Mucosa of descending colon (tissue), 3 donors: ENCODE measurements at regions not wholly inside any gene's neighbourhood (a gene's known extent, or its start where the extent isn't known, plus 50 kb on each side); places are given as distances from the start of the nearest gene placed in this dataset.

Experiments
- ATAC-seq: fragments of 200-7000 bp; cut with Tn5 transposase; one replicate; pipeline ENCODE4 v1.9.1; 2020; ENCODE audit warnings: mild to moderate bottlenecking, moderate library complexity
- DNase-seq, 3 donors: peaks; one replicate each; pipeline ENCODE4 v3.0.0-alpha.2; 2020
- H3K36me3 ChIP-seq: fragments of 200-600 bp; one replicate; pipeline ENCODE4 v1.8.0; 2021; ENCODE audit warnings: low read depth, mild to moderate bottlenecking
- H3K4me1 ChIP-seq: fragments of 200-600 bp; one replicate; pipeline ENCODE4 v1.8.0; 2021; ENCODE audit warnings: low read depth, mild to moderate bottlenecking
- H3K4me3 ChIP-seq: fragments of 200-600 bp; one replicate; pipeline ENCODE4 v1.8.0; 2021; ENCODE audit warnings: mild to moderate bottlenecking
- H3K9me3 ChIP-seq: fragments of 200-600 bp; one replicate; pipeline ENCODE4 v1.8.0; 2021; ENCODE audit warnings: mild to moderate bottlenecking
- CTCF ChIP-seq: fragments of 200-600 bp; IDR thresholded peaks from one replicate; pipeline ENCODE4 v1.8.0; 2022; ENCODE audit warnings: antibody characterized with exemption, mild to moderate bottlenecking
- intact Hi-C, 2 donors: fragments of 100-400 bp; cut with DNase I in 1 of 2; cut with micrococcal nuclease in 1 of 2; formaldehyde crosslinking; loops; one replicate each; pipeline versions ENCODE4 v1.11.0 to v1.11.1; 2022; cut with DNase I, micrococcal nuclease
- donor health status: DM: no; HTN: no; CAD: no; lungs with moderate emphysema.
- donor health status: DM: no; HTN: no; CAD: no.
- donor health status: DM: no; HTN: yes; CAD: no.

- DNase-seq (no peak), ATAC-seq (no peak)
- H3K36me3 ChIP-seq = no peaks in the 10 kb centered on the region
- no peaks in the 10 kb centered on the region for H3K4me1 ChIP-seq
- H3K9me3 ChIP-seq = peaks cover 12% of the 10 kb centered on the region
- intact Hi-C loops = no loop called here
- H3K4me3 ChIP-seq = no peak overlapping the region
- no peak for TF ChIP-seq CTCF
Observed at GRCh38 chr10:4138146-4138721, 353.2 kb upstream of the KLF6 start.

- no peaks in the 10 kb centered on the region for H3K4me1 ChIP-seq
- no peak for TF ChIP-seq CTCF
- DNase-seq (no peak), ATAC-seq (no peak)
- intact Hi-C loops = no loop called here
- no peaks in the 10 kb centered on the region for H3K36me3 ChIP-seq
- no peak overlapping the region for H3K4me3 ChIP-seq
- H3K9me3 ChIP-seq = peaks cover 12% of the 10 kb centered on the region
Observed at GRCh38 chr10:4137299-4137698, 352.3 kb upstream of the KLF6 start.

- Histone ChIP-seq H3K4me1 (no peaks in the 10 kb centered on the region), H3K36me3 (no peaks in the 10 kb centered on the region), H3K4me3 (no peak overlapping the region), H3K9me3 (peaks cover 9% of the 10 kb centered on the region)
- ATAC-seq (peak; percentile 34), DNase-seq (no peak)
- TF ChIP-seq CTCF = no peak
- intact Hi-C loops = no loop called here
Observed at GRCh38 chr10:4136121-4136520, 351.1 kb upstream of the KLF6 start.

- no peak for ATAC-seq
- no peak overlapping the region for H3K4me3 ChIP-seq
- no peaks in the 10 kb centered on the region for H3K36me3 ChIP-seq
- no peak for TF ChIP-seq CTCF
- intact Hi-C loops = no loop called here
- DNase-seq = no peak
- peaks cover 9% of the 10 kb centered on the region for H3K4me1 ChIP-seq
- no peaks in the 10 kb centered on the region for H3K9me3 ChIP-seq
Observed at GRCh38 chr10:4132216-4132556, 347.2 kb upstream of the KLF6 start.

- no peak for TF ChIP-seq CTCF
- DNase-seq (peak in 1 of 3 donors; percentile 34), ATAC-seq (peak; percentile 67)
- peaks cover 9% of the 10 kb centered on the region for H3K4me1 ChIP-seq
- intact Hi-C loops = no loop called here
- peaks cover 3% of the 10 kb centered on the region for H3K9me3 ChIP-seq
- no peaks in the 10 kb centered on the region for H3K36me3 ChIP-seq
- H3K4me3 ChIP-seq = no peak overlapping the region
Observed at GRCh38 chr10:4131407-4132215, 346.6 kb upstream of the KLF6 start.
